HG03558 (cell line): ENCODE measurements at regions not wholly inside any gene's neighbourhood (a gene's known extent, or its start where the extent isn't known, plus 50 kb on each side); places are given as distances from the start of the nearest gene placed in this dataset.

Experiments used
- ATAC-seq: cut with Tn5 transposase; IDR thresholded peaks from one replicate; pipeline ENCODE4 v1.9.1; 2021; ENCODE audit warnings: moderate number of reproducible peaks; ENCODE audit not compliant: unreplicated experiment; ENCODE audit errors: extremely low read depth

GRCh38 chr6:133688705-133689492, 200.0 kb upstream of the TCF21 start:
- ATAC-seq = no peak

GRCh38 chr6:133689863-133690262, 199.1 kb upstream of the TCF21 start:
- no peak for ATAC-seq

GRCh38 chr6:133693565-133693964, 195.3 kb upstream of the TCF21 start:
- ATAC-seq = no peak

- no peak for ATAC-seq
Observed at GRCh38 chr6:133697185-133697584, 191.7 kb upstream of the TCF21 start.

GRCh38 chr6:133697666-133698065, 191.2 kb upstream of the TCF21 start:
- no peak for ATAC-seq

- no peak for ATAC-seq
Observed at GRCh38 chr6:133698272-133698671, 190.6 kb upstream of the TCF21 start.

GRCh38 chr6:133699741-133700385, 189.1 kb upstream of the TCF21 start:
- ATAC-seq = no peak

- ATAC-seq = no peak
Observed at GRCh38 chr6:133701633-133702331, 187.1 kb upstream of the TCF21 start.

- ATAC-seq = no peak
Observed at GRCh38 chr6:133704371-133704770, 184.5 kb upstream of the TCF21 start.

- no peak for ATAC-seq
Observed at GRCh38 chr6:133705066-133705465, 183.8 kb upstream of the TCF21 start.

- no peak for ATAC-seq
Observed at GRCh38 chr6:133705731-133706130, 183.2 kb upstream of the TCF21 start.

- ATAC-seq = no peak
Observed at GRCh38 chr6:133707456-133707855, 181.5 kb upstream of the TCF21 start.

- no peak for ATAC-seq
Observed at GRCh38 chr6:133710826-133711225, 178.1 kb upstream of the TCF21 start.

GRCh38 chr6:133715270-133715669, 173.6 kb upstream of the TCF21 start:
- no peak for ATAC-seq

- no peak for ATAC-seq
Observed at GRCh38 chr6:133724726-133725125, 164.2 kb upstream of the TCF21 start.

GRCh38 chr6:133726188-133726587, 162.7 kb upstream of the TCF21 start:
- ATAC-seq = no peak

GRCh38 chr6:133730881-133731280, 158.0 kb upstream of the TCF21 start:
- ATAC-seq = no peak

- no peak for ATAC-seq
Observed at GRCh38 chr6:133740218-133740617, 148.7 kb upstream of the TCF21 start.

GRCh38 chr6:133740816-133741215, 148.1 kb upstream of the TCF21 start:
- ATAC-seq = no peak

- no peak for ATAC-seq
Observed at GRCh38 chr6:133741375-133741861, 147.5 kb upstream of the TCF21 start.

GRCh38 chr6:133743621-133744020, 145.3 kb upstream of the TCF21 start:
- no peak for ATAC-seq
